HuH-7.5 (cell line): ENCODE measurements at regions not wholly inside any gene's neighbourhood (a gene's known extent, or its start where the extent isn't known, plus 50 kb on each side); places are given as distances from the start of the nearest gene placed in this dataset.
A peak's percentile ranks its signal among the peaks of the same experiment; 100 is the strongest.
"Not testable (repeated sequence)": the region's sequence is repeated elsewhere in the genome, so short reads cannot be mapped to it uniquely, and the experiment has no call there.

Experiments used
- DNase-seq: peaks from one replicate; pipeline ENCODE4 v3.0.0; 2011; ENCODE audit warnings: low spot score

DNA sequence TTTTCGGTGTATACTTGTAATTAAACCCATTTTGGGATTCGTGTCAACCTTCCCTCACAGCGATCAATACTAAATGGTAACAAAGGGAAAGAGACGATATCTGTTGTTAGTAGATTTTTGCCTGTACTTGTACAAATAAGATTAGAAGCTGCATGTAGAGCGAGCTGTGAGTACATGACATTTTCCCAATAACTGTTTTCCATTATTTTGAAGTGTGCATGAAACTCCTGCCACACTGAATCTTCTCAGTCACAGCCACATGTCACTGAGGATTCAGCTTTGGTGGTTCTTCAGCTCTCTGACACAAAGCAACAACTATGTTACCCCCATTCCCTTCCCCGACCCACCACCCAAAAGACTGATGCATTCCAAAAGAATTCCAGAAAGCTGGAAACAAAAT is 685.6 kb downstream of the EFNA5 start:
- DNase-seq, result no peak

DNA sequence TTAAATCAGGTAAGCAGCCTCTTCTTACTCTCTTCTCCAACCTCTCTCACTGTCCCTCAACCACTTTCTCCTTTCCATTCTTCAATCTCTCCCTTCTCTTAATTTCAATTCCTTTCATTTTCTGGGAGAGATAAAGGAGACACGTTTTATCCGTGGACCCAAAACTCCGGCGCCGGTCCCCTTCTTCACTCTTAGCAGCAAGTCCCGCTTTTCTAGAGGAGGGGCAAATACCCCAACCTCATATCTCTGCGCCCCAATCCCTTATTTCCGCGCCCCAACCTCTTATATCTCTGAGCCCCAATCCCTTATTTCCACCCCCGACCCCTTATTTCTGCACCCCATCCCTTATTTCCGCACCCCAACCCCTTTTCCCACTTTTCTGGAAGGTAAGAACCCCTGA is 691.6 kb downstream of the EFNA5 start:
- not testable (repeated sequence) for DNase-seq

DNA sequence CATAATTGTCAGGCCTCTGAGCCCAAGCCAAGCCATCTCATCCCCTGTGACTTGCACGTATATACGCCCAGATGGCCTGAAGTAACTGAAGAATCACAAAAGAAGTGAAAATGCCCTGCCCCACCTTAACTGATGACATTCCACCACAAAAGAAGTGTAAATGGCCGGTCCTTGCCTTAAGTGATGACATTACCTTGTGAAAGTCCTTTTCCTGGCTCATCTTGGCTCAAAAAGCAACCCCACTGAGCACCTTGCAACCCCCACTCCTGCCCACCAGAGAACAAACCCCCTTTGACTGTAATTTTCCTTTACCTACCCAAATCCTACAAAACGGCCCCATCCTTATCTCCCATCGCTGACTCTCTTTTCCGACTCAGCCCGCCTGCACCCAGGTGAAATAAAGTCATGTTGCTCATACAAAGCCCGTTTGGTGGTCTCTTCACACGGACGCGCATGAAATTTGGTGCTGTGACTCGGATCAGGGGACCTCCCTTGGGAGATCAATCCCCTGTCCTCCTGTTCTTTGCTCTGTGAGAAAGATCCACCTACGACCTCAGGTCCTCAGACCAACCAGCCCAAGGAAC is 692.1 kb downstream of the EFNA5 start:
- not testable (repeated sequence) for DNase-seq

DNA sequence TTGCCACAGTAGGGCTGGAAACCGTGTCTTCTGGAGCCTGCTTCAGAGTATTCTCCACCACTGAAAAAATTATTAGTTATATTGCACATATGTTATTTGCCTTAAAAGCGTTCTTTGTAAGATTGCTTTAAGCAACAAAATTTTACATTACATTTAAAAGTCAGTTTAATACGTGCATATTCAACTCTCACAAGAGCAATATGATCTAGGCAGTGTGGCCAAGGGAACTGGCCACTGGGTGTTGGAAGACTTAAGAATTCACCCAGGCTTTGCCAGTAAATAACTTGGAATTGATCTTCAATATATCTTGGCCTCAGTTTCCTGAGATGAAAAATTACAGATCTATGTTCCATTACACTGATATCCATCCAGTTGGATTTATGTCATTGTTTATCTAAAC is 694.4 kb downstream of the EFNA5 start:
- DNase-seq, result no peak

DNA sequence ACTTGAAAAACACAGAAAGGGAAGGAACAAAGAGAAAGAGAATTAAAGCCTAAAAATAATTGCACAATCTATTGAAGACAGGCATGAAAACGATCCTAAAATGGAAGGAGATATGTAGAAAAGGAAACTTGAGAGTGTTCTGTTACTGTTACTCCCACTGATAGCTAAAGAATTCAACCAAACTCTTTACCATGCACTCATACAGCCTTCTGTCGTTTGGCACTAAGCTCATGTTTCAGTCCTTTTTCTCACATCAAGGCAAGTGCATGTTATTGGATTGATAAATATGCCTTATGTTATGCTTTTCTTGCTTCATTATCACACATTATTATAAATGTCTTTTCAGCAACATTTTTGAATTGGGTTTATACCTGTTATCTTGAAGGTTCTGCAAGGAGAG is 696.5 kb downstream of the EFNA5 start:
- DNase-seq, result no peak

DNA sequence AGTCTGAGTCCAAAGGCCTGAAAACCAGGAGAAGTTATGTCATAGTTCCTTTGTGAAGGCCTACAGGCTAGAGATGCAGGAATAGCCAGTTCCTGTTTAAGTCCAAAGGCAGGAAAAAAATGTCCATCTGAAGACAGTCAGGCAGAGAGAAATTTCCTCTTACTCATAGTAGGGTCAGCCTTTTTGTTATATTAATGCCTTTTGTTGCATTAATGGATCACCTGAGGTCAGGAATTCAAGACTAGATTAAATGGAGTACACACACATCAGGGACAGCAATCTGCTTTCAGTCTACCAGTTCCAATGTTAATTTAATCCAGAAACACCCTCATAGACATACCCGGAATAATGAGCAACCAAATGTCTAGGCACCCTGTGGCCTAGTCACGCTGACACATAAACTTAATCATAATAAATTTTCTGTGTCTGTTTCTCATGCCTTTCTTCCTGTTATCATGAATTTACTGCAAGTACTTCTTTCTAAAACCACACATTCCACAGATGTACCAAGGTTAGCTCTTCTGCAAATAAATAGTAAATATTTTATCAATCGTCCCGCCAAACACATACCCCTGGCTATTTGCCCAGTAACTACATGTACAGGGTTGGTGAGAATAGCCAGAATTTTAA is 703.9 kb downstream of the EFNA5 start:
- no peak for DNase-seq

DNA sequence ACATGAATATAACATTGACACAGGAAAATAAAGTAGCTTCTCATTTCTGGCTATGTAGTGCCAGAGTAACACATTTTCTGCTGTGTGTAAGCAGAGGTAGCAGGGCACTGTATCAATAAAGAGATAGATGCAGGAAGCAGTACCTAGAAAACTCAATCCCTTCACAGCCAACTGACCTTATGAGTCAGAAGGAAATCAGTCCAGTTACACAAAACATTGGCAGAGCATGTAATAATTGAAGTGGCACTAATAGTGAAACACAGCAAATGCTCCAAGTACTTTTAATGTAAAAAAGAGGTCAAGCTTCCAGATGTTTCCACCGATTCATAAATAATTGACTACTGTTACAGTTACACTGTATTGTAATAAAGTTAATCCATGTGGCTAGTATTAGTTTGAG is 706.6 kb downstream of the EFNA5 start:
- DNase-seq, result no peak

DNA sequence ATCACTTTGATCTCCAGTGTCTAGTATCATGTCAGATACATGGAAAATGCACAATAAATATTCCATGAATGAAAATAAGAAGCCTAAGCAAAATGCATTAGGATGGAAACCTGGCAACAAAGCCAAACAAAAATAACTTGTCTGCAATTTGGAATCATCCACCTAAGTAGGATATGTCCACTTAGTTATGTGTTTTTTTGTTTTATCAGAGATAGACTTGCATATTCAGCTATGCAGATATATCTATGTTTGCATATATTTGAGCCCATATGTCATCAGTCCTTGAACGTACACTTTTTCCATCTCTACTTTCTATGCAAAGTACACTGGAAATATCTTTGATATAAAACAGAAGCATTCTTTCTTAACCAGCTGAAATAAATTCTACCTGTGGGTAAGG is 707.1 kb downstream of the EFNA5 start:
- DNase-seq, result no peak

DNA sequence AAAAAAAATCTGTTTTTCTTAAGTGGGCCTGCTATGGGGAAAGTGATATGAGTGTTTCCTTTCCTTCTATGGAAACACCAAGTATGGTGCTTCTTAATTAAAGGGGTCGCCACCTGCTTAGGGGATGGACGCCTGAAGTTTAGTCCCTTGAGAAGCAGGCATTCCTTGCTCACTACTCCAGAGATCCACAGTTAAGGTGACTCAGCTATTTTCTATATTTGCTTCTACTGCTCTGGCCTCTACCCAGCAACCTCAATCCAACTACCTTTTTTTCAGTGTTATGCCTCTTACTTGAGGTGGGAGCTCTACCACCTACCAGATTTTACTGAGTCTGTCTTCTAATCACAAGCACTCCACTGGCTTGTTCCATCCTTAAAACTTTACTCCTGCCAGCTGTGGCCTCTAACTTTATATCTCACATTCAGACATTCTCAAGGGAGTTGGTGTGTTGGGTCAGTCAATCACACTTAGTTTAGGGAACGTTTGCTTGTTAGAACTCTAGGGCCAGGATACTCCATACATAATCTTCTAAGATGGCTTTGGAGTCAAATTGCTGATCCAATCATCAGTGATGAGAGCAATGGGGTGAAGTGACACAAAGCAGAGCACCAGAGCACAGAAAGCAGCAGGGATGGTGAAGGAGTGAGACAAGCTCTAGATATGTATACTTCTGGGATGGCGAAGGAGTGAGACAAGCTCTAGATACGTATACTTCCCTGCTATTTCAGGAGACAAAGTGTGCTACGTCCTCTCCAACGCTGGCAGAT is 708.1 kb downstream of the EFNA5 start:
- DNase-seq, result no peak

DNA sequence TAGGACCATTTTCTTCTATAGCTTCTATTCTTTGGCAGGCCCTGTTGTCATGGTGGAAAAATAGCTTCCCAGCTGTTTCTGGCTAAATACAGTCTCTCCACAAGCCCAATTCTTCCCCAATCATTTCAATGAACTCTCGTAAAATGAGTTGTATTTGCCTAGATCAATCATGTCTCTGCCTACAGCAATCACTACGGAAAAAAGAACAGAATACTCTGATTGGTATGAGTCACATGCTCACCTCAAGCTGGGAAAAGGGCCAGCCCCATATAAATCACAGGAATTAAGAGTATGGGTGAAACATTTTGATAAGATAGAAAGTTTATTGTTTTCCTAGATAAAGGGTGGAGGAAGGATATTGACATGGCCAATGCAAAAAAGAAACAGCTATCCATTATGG is 711.4 kb downstream of the EFNA5 start:
- DNase-seq, result no peak

DNA sequence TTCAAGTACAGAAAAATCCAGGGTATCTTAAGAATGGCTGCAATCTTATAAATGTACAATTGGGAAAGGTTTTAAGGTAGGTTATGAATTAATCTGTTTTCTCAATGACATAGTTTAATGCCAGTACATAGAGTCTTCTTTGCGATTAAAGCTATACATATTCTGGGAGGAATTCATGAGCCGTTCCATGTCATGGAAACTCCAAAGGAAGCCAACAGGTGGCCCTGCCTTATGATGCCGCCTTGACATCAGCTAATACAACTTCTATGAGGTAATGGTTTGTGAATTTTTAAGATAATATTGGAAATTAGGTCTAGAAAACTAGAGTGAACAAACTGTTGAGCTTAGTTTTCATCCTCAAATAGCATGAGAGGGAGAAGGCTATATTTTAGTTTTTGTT is 713.4 kb downstream of the EFNA5 start:
- DNase-seq, result no peak

DNA sequence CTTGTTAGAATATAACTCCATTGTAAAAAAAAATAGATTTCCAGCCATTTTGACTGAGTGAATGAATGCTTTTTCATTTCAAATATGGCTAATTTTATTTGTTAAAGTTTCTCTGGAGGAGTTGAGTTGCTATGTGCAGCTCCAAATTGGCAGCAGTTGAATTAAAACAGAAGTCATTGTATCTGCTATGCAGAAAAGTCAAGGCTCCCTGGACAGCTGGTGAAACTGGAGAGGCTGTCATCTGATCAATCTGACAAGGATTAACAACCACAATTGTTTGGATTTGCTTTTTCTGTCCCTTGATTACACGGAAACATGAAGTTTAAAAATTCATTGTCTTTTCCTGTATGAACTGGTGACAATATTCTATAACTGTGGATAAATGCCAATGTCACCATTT is 713.9 kb downstream of the EFNA5 start:
- DNase-seq, result no peak

DNA sequence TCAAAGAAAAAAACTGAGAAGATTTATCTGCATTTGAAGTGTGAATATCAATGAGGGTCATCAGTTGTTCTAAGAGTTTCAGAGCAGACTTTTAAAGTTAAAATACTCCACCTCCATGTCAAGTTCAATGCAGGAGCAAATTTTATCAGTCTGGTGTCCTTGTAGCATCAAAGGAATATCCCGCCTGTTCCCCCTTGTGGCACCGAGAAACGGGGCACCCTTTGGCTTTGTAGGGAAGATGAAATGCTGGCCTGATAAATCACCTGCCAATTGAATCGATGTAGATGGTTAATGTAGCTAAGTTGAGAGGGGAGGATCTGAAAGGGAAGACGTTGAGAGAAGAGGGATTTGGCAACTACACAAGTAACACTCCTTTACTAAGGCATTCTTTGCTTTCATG is 714.5 kb downstream of the EFNA5 start:
- DNase-seq, result no peak

DNA sequence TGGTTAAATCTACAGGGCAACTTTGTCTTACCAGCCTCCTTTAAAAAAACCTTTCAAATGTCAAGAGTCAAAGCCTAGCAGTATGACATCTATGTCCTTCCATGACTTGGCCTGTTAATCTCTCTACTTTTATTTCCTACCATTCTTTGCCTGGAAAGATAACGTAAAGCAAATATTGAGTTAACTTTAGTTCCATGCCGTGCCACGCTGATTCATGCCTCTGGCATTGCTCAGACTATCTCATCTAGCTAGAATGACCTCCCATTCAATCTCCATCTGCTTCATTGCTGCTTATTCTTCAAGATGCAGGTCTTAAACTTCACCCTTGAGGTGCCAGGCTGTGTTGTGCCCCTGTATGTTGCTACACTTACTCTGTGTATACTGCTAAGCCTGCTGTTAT is 729.8 kb downstream of the EFNA5 start:
- DNase-seq, result peak; percentile 11

DNA sequence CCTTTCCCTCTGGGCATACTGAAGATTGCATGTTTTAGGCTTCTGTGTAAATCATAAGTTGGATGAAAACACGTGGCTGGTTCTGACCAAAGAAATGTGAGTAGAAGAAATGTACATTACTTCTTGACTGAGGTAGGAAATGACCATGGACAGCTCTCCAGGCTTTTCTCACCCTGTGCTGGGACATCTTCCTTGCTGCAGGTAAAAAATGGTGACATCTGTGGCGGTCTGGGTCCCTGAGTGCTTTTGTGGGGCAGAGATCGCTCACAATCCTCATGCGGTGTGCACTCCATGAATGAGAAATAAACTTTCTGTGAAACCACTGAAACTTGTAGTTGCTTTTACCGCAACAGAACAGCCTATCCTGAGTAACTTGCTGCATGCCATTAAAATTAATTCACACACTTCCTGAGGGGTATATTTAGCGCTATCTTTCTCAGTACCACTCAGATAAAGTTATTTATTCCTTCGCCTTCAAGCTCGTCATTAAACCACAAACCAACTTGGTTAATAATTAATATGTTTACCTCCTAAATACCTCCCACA is 730.4 kb downstream of the EFNA5 start:
- DNase-seq, result no peak

DNA sequence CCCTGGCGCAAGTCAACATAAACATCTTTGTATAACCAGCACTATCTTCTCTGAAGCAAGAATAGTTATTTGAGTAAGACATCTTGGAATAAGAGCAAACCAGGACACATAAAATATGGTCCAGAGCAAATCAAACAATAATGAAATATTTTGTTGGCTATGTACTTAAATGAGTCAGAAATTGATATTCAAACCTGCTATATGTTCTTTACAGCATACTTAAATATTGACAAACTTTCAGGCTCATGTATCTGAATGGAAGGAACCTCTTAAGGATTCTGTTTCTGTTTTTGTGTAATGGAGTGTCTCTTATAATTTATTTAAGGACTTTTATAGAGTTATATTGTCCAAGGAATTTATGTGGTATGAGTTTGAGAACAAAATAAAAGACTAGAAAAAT is 747.3 kb downstream of the EFNA5 start:
- DNase-seq, result no peak

DNA sequence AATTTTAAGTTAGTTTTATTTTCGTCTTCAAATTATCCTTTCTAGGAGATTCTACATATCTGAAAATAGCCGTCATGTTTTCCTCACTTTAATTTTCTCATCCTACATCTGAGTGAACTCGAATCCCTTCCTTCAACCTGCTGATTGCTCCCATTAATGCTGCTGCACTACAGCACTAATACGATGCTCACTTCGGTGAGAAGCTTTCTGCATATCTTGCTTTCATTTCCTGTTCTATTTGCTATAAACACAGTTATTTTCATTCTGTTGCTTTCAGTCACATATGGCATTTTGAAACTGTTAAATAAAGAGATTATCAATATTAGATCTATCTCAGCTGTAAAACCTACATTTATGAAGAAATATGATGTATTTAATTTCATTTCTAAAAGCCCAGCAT is 749.2 kb downstream of the EFNA5 start:
- DNase-seq, result no peak

DNA sequence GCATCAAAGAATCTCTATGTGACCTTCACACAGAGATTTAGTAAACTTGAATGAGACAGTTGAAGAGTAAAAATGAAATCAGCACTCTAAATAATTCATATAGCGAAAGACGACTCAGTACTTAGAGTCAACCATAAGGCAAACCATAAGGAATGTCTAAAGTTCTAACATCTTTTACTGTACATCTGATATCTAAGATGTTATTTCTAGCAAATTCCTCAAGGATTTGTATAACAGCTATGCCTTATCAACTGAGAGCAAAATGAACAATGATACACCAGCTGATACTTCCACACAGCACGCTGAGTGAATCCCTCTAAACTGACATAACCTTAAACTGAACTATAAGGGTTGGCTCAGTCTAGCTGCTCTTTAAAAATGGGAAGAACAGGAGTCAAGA is 760.3 kb downstream of the EFNA5 start:
- no peak for DNase-seq

DNA sequence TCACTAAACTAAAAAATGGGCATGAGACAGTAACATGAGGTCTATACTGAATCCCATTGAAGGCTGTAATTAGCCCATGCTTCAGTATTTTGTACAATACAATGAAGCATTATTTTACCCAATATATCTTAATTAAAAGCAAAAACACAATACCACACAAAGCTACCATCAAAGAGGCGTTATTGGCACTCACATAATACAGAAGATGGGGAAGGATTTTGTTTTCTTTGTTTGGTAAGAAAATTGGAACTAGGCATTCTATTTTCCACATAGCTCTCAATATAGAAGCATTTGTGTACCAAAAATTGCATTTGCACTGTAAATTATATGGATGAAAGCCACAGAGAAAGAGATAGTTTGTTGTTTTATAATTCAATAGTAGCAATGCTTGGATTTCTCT is 761.0 kb downstream of the EFNA5 start:
- DNase-seq, result no peak

DNA sequence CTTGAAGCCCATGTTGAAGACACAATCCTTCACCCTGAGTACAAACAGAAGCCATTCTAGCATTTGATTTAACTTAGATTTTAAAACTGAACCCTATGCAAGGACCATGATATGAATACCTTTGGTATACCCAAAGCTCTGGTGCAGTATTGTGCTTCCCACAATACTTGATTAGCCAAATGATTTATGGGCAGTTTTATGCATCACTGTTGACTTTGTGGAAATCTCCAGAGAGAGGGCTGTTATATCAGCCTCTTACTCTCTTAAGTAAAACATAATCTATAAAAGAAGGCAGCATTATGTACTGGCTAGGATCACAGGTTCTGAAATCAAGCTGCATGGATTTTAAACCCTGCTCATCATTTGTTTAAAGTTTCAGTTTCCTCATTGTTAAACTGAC is 762.8 kb downstream of the EFNA5 start:
- DNase-seq, result no peak

DNA sequence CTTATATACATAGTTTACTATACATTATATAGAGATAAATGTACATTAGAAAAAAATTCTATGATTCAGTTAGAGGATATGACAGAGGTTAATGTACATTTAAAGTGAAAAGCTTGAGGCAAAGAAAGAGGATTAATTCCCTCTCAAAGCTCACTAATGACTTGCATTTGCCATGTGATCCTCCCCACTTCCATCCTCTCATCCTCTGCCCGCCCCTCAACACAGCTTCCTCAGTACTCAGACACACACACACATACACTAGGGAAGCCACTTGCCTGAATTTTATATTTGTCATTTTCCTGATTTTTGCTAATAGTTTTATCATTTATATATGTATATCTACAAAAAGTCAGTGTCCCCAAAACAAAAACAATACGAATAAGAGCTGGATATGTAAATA is 764.5 kb downstream of the EFNA5 start:
- no peak for DNase-seq

DNA sequence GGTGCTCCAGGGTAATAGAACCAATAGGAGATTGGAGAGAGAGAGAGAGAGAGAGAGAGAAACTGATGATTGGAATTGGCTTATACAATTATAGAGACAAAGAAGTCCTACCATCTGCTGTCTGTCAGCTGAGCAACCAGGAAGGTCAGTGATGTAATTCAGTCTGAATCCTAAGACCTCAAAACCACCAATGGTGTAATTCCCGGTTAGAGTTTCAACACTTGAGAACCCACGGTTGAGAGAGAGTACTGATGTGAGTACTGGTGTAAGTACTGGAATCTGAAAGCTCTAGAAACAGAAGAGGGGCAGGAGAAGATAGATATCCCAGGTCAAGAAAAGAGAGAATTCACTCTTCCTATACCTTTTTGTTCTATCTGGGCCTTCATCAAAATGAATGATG is 775.8 kb downstream of the EFNA5 start:
- DNase-seq, result no peak

DNA sequence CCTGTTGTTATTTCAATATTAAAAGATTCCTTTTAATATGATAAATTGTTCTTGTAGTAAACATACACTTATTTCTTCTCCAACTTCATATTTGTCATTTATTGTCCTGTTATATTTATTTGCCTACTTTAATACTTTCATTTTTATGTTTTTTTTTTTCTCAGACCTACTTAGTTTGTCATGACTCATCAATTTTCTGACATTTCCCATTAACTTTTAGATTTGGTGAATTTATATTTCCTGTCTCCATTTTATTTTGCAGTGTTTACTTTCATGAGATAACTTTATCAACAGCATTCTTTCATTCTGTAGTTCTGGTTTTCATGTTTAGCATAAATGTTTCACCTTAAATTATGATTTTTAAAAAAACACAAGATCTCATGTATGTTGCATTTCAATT is 788.7 kb downstream of the EFNA5 start:
- DNase-seq, result no peak

DNA sequence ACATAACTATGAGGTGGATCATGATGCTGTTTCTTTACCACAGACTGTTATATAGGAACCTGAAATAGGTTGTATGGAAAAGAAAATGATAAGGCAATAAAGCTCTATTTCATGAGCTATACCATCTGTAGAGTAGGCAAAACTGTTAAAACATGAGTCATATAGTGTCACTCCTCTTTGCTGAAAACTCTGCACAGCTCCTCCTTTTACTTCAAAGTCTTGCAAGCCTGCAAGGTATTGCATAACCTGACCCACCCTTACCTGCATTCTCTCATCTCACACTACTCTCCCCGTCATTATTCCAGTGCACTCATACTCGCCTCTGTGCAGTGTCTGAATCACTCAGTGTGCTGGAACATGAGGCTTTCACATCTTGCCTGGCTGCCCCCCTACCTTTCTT is 790.1 kb downstream of the EFNA5 start:
- DNase-seq, result no peak
